Ovary (tissue), 3 donors: ENCODE measurements at regions not wholly inside any gene's neighbourhood (a gene's known extent, or its start where the extent isn't known, plus 50 kb on each side); places are given as distances from the start of the nearest gene placed in this dataset.

Experiments used
- EP300 ChIP-seq: sonication (generic); formaldehyde crosslinking; IDR thresholded peaks from one replicate; pipeline ENCODE4 v1.6.1; 2017; ENCODE audit warnings: antibody characterized with exemption
- POLR2A ChIP-seq: fragments of 450-650 bp; IDR thresholded peaks from one replicate; pipeline ENCODE4 v1.6.1; 2017; ENCODE audit warnings: antibody characterized with exemption, mild to moderate bottlenecking, moderate library complexity
- TF ChIP-seq, protein P1 (sequence below), 3 donors: fragments of 450-650 bp in 2 of 3; fragments of 200-600 bp in 1 of 3; IDR thresholded peaks; one replicate each; pipeline versions ENCODE4 v1.5.1 to v1.8.0; 2016 to 2022; ENCODE audit warnings: antibody characterized with exemption in 3 of 3, mild to moderate bottlenecking in 1 of 3
- donor health status: DM: no; HTN: no; CAD: no.

DNA sequence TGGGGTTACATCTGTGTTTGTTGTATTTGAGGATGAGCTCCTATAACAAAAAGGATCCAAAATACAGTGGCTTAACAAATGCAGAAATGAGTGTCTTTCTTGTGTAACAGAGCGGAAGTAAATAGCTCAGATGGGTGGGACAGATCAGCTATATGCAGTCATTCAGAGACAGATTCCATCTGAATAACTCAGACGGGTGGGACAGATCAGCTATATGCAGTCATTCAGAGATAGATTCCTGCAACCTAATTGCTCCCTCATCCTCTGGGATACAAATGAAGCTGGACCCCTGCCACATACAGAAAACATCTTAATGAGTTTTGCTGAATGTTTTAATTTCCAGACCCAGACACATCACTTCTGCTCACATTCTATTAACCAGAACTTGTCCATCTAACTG, 332.3 kb downstream of the BCKDHB start:
- TF ChIP-seq, protein P1, sequence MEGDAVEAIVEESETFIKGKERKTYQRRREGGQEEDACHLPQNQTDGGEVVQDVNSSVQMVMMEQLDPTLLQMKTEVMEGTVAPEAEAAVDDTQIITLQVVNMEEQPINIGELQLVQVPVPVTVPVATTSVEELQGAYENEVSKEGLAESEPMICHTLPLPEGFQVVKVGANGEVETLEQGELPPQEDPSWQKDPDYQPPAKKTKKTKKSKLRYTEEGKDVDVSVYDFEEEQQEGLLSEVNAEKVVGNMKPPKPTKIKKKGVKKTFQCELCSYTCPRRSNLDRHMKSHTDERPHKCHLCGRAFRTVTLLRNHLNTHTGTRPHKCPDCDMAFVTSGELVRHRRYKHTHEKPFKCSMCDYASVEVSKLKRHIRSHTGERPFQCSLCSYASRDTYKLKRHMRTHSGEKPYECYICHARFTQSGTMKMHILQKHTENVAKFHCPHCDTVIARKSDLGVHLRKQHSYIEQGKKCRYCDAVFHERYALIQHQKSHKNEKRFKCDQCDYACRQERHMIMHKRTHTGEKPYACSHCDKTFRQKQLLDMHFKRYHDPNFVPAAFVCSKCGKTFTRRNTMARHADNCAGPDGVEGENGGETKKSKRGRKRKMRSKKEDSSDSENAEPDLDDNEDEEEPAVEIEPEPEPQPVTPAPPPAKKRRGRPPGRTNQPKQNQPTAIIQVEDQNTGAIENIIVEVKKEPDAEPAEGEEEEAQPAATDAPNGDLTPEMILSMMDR (IDR thresholded peaks at IDR 0.05), result no peak
- TF ChIP-seq EP300, result no peak
- no peak for TF ChIP-seq POLR2A
